ENCODE measurements at regions not wholly inside any gene's neighbourhood (a gene's known extent, or its start where the extent isn't known, plus 50 kb on each side); places are given as distances from the start of the nearest gene placed in this dataset.
A peak's percentile ranks its signal among the peaks of the same experiment; 100 is the strongest.
"Not testable (repeated sequence)": the region's sequence is repeated elsewhere in the genome, so short reads cannot be mapped to it uniquely, and the experiment has no call there.

DNA sequence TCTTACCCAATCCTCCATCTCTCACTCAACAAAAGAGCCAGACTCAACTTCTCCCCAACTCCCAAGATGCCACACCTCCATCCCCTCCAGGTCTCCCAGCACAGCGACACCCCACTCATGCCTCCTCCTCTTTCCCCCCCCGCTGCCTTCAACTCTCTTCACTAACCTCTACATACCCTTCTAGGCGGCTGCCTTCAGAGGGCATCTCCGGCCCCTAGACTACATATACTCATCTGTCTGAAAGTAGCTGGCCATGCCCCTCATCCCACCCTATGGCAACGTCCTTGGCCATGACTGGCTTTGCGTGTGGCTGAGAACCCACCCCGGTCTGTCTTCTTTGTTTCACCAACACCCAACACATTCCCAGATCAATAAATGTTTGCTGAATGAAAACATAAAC lies 81.7 kb upstream of the TMEM45B start:
- Histone ChIP-seq H3K4me3 (ENCODE audit: low read length) (no peak overlapping the region), H2AFZ (ENCODE audit: low read depth, low read length) (no peak overlapping the region), H3K36me3 (ENCODE audit: insufficient read depth, low read length) (no peaks in the 10 kb centered on the region), H3K4me1 (ENCODE audit: insufficient read depth, low read length) (no peaks in the 10 kb centered on the region), H3K9me3 (ENCODE audit: low read length) (no peaks in the 10 kb centered on the region), H3K27me3 (ENCODE audit: insufficient read depth, low read length) (no peaks in the 10 kb centered on the region)

DNA sequence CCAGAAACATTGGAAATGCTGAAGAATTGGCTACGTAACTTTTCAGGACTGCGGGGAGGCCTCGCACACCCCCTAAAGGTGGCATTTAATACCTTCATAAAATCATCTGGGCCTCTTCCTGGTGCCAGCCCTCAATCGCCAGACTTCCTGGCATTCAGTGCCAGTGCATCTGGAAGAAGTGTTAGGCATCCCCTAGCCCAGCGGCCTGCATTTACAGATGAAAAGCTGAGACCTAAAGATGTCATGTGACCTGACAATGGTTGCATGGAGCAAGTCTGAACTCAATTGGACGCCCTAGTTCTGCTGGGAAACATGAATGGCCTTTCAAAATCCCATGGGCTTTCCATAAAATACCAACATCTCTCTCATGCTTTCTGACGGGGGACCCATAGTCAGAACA lies 81.0 kb upstream of the TMEM45B start:
- Histone ChIP-seq H3K9me3 (ENCODE audit: low read length) (no peaks in the 10 kb centered on the region), H3K4me1 (ENCODE audit: insufficient read depth, low read length) (no peaks in the 10 kb centered on the region), H2AFZ (ENCODE audit: low read depth, low read length) (no peak overlapping the region), H3K27me3 (ENCODE audit: insufficient read depth, low read length) (no peaks in the 10 kb centered on the region), H3K4me3 (ENCODE audit: low read length) (no peak overlapping the region), H3K36me3 (ENCODE audit: insufficient read depth, low read length) (no peaks in the 10 kb centered on the region)

DNA sequence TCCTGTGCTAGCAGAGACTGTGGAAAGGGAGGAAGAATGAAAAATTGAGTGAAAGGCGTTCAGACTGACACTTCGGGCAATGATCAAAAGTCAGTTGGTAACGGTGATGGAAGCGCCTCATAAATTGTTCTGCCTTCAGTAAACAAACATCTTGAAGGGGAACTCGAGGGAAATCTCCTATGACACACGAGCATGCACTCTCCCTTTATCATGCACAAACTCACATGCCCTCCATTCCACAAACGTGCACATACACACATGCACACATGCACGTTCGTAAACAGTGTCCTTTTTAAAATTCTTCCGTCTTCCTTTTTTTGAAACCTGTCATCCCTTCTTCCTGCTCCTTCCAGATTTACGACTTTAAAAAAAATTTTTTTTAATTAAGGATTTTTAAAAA lies 77.8 kb upstream of the TMEM45B start:
- H3K4me3 ChIP-seq (ENCODE audit: low read length): no peak overlapping the region
- H3K36me3 ChIP-seq (ENCODE audit: insufficient read depth, low read length): no peaks in the 10 kb centered on the region
- H3K9me3 ChIP-seq (ENCODE audit: low read length): no peaks in the 10 kb centered on the region
- H3K4me1 ChIP-seq (ENCODE audit: insufficient read depth, low read length): no peaks in the 10 kb centered on the region
- H3K27me3 ChIP-seq (ENCODE audit: insufficient read depth, low read length): no peaks in the 10 kb centered on the region
- H2AFZ ChIP-seq (ENCODE audit: low read depth, low read length): no peak overlapping the region

DNA sequence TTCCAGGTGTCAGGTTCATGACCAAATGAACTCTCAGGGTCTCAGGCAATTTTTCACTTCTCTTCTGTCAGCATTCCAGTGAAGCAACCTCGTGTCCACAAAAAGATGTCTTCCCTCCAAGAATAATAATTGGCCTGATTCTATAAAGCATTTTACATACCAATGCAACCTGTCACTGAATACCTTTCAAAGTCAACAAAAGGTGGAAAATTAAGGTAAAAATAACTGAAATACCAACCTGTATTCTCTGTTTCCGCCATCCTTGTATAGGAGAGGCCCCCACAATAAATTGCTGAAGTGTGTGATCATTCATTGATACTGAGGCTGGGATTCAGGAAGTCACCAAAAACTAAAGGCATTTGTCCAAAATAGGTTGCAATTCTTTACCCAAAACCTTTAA lies 77.4 kb upstream of the TMEM45B start:
- Histone ChIP-seq H3K4me3 (ENCODE audit: low read length) (no peak overlapping the region), H3K4me1 (ENCODE audit: insufficient read depth, low read length) (no peaks in the 10 kb centered on the region), H3K9me3 (ENCODE audit: low read length) (no peaks in the 10 kb centered on the region), H3K36me3 (ENCODE audit: insufficient read depth, low read length) (no peaks in the 10 kb centered on the region), H2AFZ (ENCODE audit: low read depth, low read length) (no peak overlapping the region), H3K27me3 (ENCODE audit: insufficient read depth, low read length) (no peaks in the 10 kb centered on the region)

DNA sequence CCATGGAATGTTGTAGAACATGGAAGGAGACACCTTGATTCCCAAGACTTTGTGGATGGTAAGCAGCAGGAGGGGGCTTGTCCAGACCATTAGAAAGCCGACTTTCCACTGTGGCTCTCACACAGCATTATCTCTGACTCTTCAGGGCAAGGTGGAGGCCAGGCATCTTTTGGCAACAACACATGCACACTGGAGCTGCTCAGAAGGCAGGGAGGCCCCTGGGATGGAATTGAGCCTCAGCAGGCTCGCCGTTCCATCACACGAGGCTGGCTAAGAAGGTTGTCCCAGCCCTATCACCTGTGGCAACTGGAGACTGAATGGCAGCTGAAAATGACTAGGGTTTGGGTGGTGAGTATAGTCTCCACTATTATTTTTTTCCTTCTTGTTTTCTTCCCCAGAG lies 76.3 kb upstream of the TMEM45B start:
- no peak overlapping the region for H2AFZ ChIP-seq (ENCODE audit: low read depth, low read length)
- H3K9me3 ChIP-seq (ENCODE audit: low read length): no peaks in the 10 kb centered on the region
- no peaks in the 10 kb centered on the region for H3K36me3 ChIP-seq (ENCODE audit: insufficient read depth, low read length)
- H3K27me3 ChIP-seq (ENCODE audit: insufficient read depth, low read length): no peaks in the 10 kb centered on the region
- H3K4me3 ChIP-seq (ENCODE audit: low read length): no peak overlapping the region
- H3K4me1 ChIP-seq (ENCODE audit: insufficient read depth, low read length): no peaks in the 10 kb centered on the region

DNA sequence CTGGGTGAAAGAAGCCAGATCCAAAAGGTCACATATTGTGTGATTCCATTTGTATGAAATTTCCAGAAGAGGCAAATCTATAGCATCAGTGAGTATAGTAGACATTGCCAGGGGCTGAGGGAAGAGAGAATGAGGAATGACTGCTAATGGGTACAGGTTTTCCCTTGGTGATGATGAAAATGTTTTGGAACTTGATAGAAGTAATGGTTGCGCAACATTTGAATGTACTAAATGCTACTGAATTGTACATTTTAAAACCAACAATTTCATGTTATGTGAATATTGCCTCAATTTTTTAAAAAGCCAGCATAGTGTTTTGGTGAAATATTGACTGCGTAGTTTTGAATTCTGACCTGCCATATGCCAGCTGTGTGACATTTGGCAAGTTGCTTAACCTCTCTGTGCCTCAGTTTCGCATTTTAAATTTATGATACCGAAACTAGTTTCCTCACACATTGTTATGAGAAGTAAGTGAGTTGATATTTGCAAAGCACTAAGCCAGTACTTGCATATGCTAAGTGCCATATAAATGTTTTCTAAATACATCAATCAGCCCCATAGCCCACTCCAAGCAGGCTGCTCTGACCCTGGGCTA lies 75.4 kb upstream of the TMEM45B start:
- no peaks in the 10 kb centered on the region for H3K4me1 ChIP-seq (ENCODE audit: insufficient read depth, low read length)
- H2AFZ ChIP-seq (ENCODE audit: low read depth, low read length): no peak overlapping the region
- no peaks in the 10 kb centered on the region for H3K27me3 ChIP-seq (ENCODE audit: insufficient read depth, low read length)
- H3K9me3 ChIP-seq (ENCODE audit: low read length): no peaks in the 10 kb centered on the region
- no peak overlapping the region for H3K4me3 ChIP-seq (ENCODE audit: low read length)
- H3K36me3 ChIP-seq (ENCODE audit: insufficient read depth, low read length): no peaks in the 10 kb centered on the region

DNA sequence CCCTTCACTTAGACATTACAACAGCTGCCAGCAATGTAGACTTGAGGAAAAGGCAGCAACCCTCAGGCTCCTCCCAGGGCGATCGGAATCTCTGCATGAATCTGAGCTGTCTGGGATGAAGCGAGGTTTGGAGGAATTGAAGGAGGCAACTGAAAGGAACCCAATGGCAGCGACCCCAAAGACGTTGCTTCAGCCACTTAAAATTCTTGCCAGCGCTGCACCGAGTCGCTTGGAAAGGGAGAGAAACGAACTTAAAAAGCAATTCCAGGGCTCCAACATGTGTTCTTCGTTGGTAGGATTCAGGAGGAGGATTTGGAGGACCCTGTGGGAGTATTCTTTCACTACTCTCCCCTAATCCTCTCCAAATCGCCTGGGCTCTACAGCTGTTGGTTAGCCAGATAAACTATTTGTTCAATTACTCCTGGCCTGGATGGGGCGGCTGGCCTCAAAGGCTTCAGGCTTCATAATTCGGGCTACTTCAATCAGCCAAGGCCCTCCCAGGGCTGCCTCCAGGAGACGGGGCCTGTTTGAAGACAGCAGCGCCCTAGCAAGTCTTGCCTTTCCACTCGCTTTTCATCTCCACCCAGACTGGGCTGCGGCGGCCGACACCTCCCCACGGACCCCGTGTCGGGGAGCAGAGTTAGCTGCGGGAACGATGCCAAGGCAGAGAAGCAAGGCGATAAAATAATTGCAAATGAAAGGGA lies 72.4 kb upstream of the TMEM45B start:
- Histone ChIP-seq H3K4me1 (ENCODE audit: insufficient read depth, low read length) (no peaks in the 10 kb centered on the region), H3K36me3 (ENCODE audit: insufficient read depth, low read length) (no peaks in the 10 kb centered on the region), H3K27me3 (ENCODE audit: insufficient read depth, low read length) (no peaks in the 10 kb centered on the region), H3K9me3 (ENCODE audit: low read length) (no peaks in the 10 kb centered on the region), H3K4me3 (ENCODE audit: low read length) (no peak overlapping the region), H2AFZ (ENCODE audit: low read depth, low read length) (no peak overlapping the region)

DNA sequence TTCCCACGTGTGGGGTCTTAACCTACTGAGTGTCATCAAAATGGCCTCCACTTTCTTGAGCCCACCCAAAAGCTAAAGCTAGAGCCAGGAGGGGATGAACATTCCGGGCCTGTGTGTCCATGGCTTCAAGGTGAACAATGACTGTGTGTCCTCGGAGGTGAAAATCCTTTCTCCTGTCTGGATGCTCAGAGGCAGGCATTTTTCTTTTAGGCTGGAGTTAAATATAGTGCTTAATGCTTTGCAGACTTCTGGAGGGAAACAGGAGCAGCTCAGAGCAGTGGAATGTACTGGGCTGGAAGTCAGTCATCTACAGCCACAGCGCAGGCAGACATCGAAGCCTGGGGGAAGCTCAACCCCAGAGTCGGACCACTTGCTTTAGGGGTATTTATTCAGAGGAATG lies 68.6 kb upstream of the TMEM45B start:
- no peaks in the 10 kb centered on the region for H3K4me1 ChIP-seq (ENCODE audit: insufficient read depth, low read length)
- H3K9me3 ChIP-seq (ENCODE audit: low read length): no peaks in the 10 kb centered on the region
- no peaks in the 10 kb centered on the region for H3K36me3 ChIP-seq (ENCODE audit: insufficient read depth, low read length)
- H3K4me3 ChIP-seq (ENCODE audit: low read length): no peak overlapping the region
- H2AFZ ChIP-seq (ENCODE audit: low read depth, low read length): no peak overlapping the region
- H3K27me3 ChIP-seq (ENCODE audit: insufficient read depth, low read length): no peaks in the 10 kb centered on the region

DNA sequence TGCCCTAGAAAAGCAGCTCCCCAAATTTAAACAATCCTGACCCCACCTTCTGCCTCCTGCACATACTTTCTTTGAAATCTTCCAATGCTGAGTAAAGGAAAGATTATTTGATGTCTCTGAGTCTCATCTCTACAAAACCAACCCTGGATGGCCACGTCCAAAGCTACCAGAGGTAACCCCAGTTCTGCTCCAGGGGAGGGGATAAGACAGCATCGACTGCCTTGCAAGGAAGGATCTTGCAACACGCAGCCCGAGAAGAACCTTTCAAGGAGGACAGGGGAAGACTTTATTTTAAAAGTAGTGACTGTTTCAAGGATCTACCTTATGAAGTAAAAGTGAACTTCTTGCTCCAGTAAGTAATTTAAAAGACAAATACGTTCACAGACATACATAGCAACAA lies 66.5 kb upstream of the TMEM45B start:
- Histone ChIP-seq H3K27me3 (ENCODE audit: insufficient read depth, low read length) (no peaks in the 10 kb centered on the region), H3K4me3 (ENCODE audit: low read length) (no peak overlapping the region), H3K36me3 (ENCODE audit: insufficient read depth, low read length) (no peaks in the 10 kb centered on the region), H3K4me1 (ENCODE audit: insufficient read depth, low read length) (no peaks in the 10 kb centered on the region), H2AFZ (ENCODE audit: low read depth, low read length) (no peak overlapping the region), H3K9me3 (ENCODE audit: low read length) (no peaks in the 10 kb centered on the region)

DNA sequence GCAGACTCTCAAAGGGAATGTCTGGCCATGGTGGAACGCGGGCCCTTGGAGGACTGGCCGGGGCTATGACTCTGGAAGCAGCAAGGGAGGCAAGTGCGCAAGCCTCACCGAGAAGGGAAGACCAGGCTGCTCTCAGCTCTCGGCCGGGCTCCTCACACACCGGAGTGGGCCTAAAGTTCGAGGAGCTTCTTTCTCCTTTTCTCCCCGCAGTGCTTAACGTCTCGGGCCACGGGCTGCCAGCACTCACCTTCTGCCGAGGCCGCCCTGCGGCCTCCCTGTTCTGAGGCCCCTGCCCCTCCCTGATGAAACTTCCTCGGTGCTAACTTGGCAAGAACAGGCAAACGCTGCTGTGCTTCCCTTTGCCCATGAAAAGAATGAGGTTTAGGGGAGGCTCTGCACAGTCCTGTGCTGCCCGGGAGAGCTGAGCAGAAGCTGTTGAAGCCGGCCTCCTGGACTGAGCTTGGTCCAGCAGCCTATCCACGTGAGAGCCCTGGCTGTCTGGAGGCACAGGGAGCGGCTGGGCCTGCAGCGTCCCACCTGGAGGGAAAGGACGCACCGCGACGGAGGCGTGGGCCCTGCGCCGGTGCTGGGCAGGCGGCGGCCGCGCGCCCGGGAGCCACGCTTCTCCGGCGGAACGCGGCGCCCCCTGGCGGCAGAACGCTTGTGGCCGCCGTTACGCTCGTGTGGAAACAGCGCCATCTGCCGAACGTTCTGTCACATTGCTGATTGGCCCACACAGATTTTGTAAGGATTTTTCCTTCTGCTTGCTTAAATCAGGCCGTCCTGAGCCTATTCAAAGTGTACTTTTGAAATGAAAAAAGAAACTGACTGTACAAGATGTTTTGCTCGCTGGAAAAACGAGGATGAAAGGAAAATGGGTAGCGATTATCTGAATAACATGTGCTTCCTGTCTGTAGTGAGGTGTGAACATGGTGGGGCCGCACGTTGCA lies 65.0 kb upstream of the TMEM45B start:
- peak overlapping the region; percentile 43 for H3K4me3 ChIP-seq (ENCODE audit: low read length)
- H3K27me3 ChIP-seq (ENCODE audit: insufficient read depth, low read length): no peaks in the 10 kb centered on the region
- no peaks in the 10 kb centered on the region for H3K9me3 ChIP-seq (ENCODE audit: low read length)
- H3K36me3 ChIP-seq (ENCODE audit: insufficient read depth, low read length): no peaks in the 10 kb centered on the region
- H3K4me1 ChIP-seq (ENCODE audit: insufficient read depth, low read length): no peaks in the 10 kb centered on the region
- peak overlapping the region; percentile 72 for H2AFZ ChIP-seq (ENCODE audit: low read depth, low read length)

DNA sequence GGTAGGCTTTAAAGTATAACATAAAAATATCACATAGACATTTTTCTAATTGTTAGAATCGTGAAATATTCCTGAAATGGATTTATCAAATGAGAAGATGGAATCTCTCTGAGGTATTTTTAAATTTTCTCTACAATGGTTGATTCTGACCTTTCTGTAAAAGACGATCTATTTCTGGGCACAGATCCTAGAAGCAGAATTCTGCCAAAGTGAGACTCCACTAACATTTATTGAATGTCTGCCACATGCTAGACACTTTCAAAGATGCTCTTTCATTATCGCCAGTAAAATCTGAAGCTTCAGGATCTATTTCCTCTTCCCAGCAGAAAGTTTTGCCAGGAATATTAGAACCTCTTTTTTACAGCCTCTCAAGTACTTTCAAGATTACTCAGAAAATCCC lies 64.1 kb upstream of the TMEM45B start:
- no peaks in the 10 kb centered on the region for H3K4me1 ChIP-seq (ENCODE audit: insufficient read depth, low read length)
- no peaks in the 10 kb centered on the region for H3K9me3 ChIP-seq (ENCODE audit: low read length)
- no peak overlapping the region for H3K4me3 ChIP-seq (ENCODE audit: low read length)
- no peaks in the 10 kb centered on the region for H3K36me3 ChIP-seq (ENCODE audit: insufficient read depth, low read length)
- H3K27me3 ChIP-seq (ENCODE audit: insufficient read depth, low read length): no peaks in the 10 kb centered on the region
- no peak overlapping the region for H2AFZ ChIP-seq (ENCODE audit: low read depth, low read length)

DNA sequence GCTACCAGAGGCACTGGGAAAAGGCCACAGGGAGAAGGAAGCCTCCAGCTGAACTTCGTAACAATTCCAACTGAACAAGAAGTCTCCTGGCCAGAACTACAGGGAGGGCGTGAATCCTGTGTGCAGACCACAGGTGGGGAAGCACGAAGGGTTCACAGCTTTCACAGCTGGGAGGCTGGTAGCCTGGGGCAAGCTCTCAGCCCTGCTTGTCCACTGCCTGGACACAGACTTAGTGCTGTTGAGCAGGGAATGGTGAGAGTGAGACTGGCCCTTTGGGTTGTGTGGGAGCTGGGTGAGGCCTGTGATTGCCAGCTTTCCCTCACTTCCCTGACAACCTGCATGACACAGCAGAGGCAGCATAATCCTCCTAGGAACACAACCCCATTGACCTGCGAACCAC lies 52.1 kb upstream of the TMEM45B start:
- H2AFZ ChIP-seq (ENCODE audit: low read depth, low read length); H3K36me3 ChIP-seq (ENCODE audit: insufficient read depth, low read length); H3K9me3 ChIP-seq (ENCODE audit: low read length); H3K4me1 ChIP-seq (ENCODE audit: insufficient read depth, low read length); H3K4me3 ChIP-seq (ENCODE audit: low read length); H3K27me3 ChIP-seq (ENCODE audit: insufficient read depth, low read length): not testable (repeated sequence)

DNA sequence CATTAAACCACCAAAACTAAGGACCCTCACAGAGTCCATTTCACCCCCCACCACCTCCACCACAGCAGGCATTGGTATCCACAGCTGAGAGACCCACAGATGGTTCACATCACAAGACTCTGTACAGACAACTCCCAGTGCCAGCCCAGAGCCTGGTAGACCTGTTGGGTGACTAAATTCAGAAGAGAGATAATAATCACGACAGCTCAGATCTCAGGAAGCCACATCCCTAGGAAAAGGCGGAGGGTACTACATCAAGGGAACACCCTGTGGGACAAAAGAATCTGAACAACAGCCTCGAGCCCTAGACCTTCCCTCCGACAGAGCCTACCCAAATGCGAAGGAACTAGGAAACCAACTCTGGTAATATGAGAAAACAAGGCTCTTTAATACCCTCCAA lies 51.4 kb upstream of the TMEM45B start:
- not testable (repeated sequence) for H2AFZ ChIP-seq (ENCODE audit: low read depth, low read length); H3K36me3 ChIP-seq (ENCODE audit: insufficient read depth, low read length); H3K4me3 ChIP-seq (ENCODE audit: low read length); H3K27me3 ChIP-seq (ENCODE audit: insufficient read depth, low read length); H3K9me3 ChIP-seq (ENCODE audit: low read length); H3K4me1 ChIP-seq (ENCODE audit: insufficient read depth, low read length)

Measured in neuron (in vitro differentiated cells).